ENCODE measurements at regions not wholly inside any gene's neighbourhood (a gene's known extent, or its start where the extent isn't known, plus 50 kb on each side); places are given as distances from the start of the nearest gene placed in this dataset.

GRCh38 chr2:114231921-114232320 lies 210.5 kb upstream of the DPP10 start:
- no peaks in the 10 kb centered on the region for H3K27me3 ChIP-seq
- no peaks in the 10 kb centered on the region for H3K4me1 ChIP-seq
- no peaks in the 10 kb centered on the region for H3K9me3 ChIP-seq
- TF ChIP-seq CTCF (IDR thresholded peaks at IDR 0.05) = no peak
- H3K27ac ChIP-seq = no peak overlapping the region
- DNase-seq = no peak
- H3K4me3 ChIP-seq = no peak overlapping the region
- no peaks in the 10 kb centered on the region for H3K36me3 ChIP-seq
- intact Hi-C loops (cut with DNase I) = no loop called here
- ATAC-seq = no peak

- H3K36me3 ChIP-seq = no peaks in the 10 kb centered on the region
- ATAC-seq (no peak), DNase-seq (no peak)
- H3K27ac ChIP-seq = no peak overlapping the region
- H3K27me3 ChIP-seq = no peaks in the 10 kb centered on the region
- no peak for TF ChIP-seq CTCF (IDR thresholded peaks at IDR 0.05)
- H3K4me1 ChIP-seq = no peaks in the 10 kb centered on the region
- no peaks in the 10 kb centered on the region for H3K9me3 ChIP-seq
- H3K4me3 ChIP-seq = no peak overlapping the region
- intact Hi-C loops (cut with DNase I) = no loop called here
Observed at GRCh38 chr2:114237331-114237730, 205.1 kb upstream of the DPP10 start.

- intact Hi-C loops (cut with DNase I) = no loop called here
- ATAC-seq = no peak
Observed at GRCh38 chr2:114238910-114239559, 203.4 kb upstream of the DPP10 start.

GRCh38 chr2:114248648-114249047 lies 193.8 kb upstream of the DPP10 start:
- Histone ChIP-seq H3K9me3 (no peaks in the 10 kb centered on the region), H3K4me3 (no peak overlapping the region), H3K36me3 (no peaks in the 10 kb centered on the region), H3K4me1 (no peaks in the 10 kb centered on the region), H3K27me3 (no peaks in the 10 kb centered on the region), H3K27ac (no peak overlapping the region)
- intact Hi-C loops (cut with DNase I) = no loop called here
- DNase-seq = no peak
- ATAC-seq = no peak
- TF ChIP-seq CTCF (IDR thresholded peaks at IDR 0.05) = no peak

More at GRCh38 chr2:114238910-114239559, 203.4 kb upstream of the DPP10 start:
- H3K36me3 ChIP-seq = no peaks in the 10 kb centered on the region
- no peak for TF ChIP-seq CTCF (IDR thresholded peaks at IDR 0.05)
- no peaks in the 10 kb centered on the region for H3K4me1 ChIP-seq
- no peaks in the 10 kb centered on the region for H3K9me3 ChIP-seq
- H3K27ac ChIP-seq = no peak overlapping the region
- no peak for DNase-seq
- no peak overlapping the region for H3K4me3 ChIP-seq
- no peaks in the 10 kb centered on the region for H3K27me3 ChIP-seq

- TF ChIP-seq CTCF (IDR thresholded peaks at IDR 0.05) = no peak
- no peaks in the 10 kb centered on the region for H3K4me1 ChIP-seq
- no peak overlapping the region for H3K4me3 ChIP-seq
- DNase-seq (no peak), ATAC-seq (no peak)
- no peaks in the 10 kb centered on the region for H3K27me3 ChIP-seq
- H3K27ac ChIP-seq = no peak overlapping the region
- no peaks in the 10 kb centered on the region for H3K36me3 ChIP-seq
- no peaks in the 10 kb centered on the region for H3K9me3 ChIP-seq
- intact Hi-C loops (cut with DNase I) = no loop called here
Observed at GRCh38 chr2:114252713-114253112, 189.7 kb upstream of the DPP10 start.

- H3K27ac ChIP-seq = no peak overlapping the region
- no peak overlapping the region for H3K4me3 ChIP-seq
- H3K9me3 ChIP-seq = no peaks in the 10 kb centered on the region
- no peaks in the 10 kb centered on the region for H3K4me1 ChIP-seq
- ATAC-seq (no peak), DNase-seq (no peak)
- no peaks in the 10 kb centered on the region for H3K27me3 ChIP-seq
- H3K36me3 ChIP-seq = no peaks in the 10 kb centered on the region
- intact Hi-C loops (cut with DNase I) = no loop called here
- TF ChIP-seq CTCF (IDR thresholded peaks at IDR 0.05) = no peak
Observed at GRCh38 chr2:114254875-114255274, 187.6 kb upstream of the DPP10 start.
